Adipocyte (in vitro differentiated cells): ENCODE measurements at regions not wholly inside any gene's neighbourhood (a gene's known extent, or its start where the extent isn't known, plus 50 kb on each side); places are given as distances from the start of the nearest gene placed in this dataset.

Source experiments
- DNase-seq: peaks from one replicate; pipeline ENCODE4 v3.0.0-alpha.2; 2015; ENCODE audit warnings: low read depth
- H3K27me3 ChIP-seq: replicated peaks from 2 replicates; pipeline ENCODE4 v1.7.0; 2013; ENCODE audit warnings: mild to moderate bottlenecking, low read length, moderate library complexity; ENCODE audit not compliant: control insufficient read depth, insufficient read depth
- H3K36me3 ChIP-seq: 2 replicates; pipeline ENCODE4 v1.7.0; 2013; ENCODE audit warnings: low read length, mild to moderate bottlenecking, moderate library complexity; ENCODE audit not compliant: control insufficient read depth, insufficient read depth, severe bottlenecking
- H3K4me1 ChIP-seq: 2 replicates; pipeline ENCODE4 v1.7.0; 2013; ENCODE audit warnings: mild to moderate bottlenecking, low read length, moderate library complexity; ENCODE audit not compliant: control insufficient read depth, insufficient read depth
- H3K4me3 ChIP-seq: 2 replicates; pipeline ENCODE4 v1.7.0; 2013; ENCODE audit warnings: mild to moderate bottlenecking, low read length, moderate library complexity
- H3K9ac ChIP-seq: 2 replicates; pipeline ENCODE4 v1.7.0; 2013; ENCODE audit warnings: mild to moderate bottlenecking, low read length, moderate library complexity
- H3K9me3 ChIP-seq: 2 replicates; pipeline ENCODE4 v1.7.0; 2013; ENCODE audit warnings: mild to moderate bottlenecking, low read length, moderate library complexity; ENCODE audit not compliant: control insufficient read depth

- Histone ChIP-seq H3K9ac (no peak overlapping the region), H3K4me3 (no peak overlapping the region), H3K9me3 (no peaks in the 10 kb centered on the region), H3K4me1 (no peaks in the 10 kb centered on the region), H3K36me3 (no peaks in the 10 kb centered on the region), H3K27me3 (no peaks in the 10 kb centered on the region)
- no peak for DNase-seq
Observed at GRCh38 chr13:89857502-89857901, 1490.0 kb upstream of the MIR17HG start.

DNA sequence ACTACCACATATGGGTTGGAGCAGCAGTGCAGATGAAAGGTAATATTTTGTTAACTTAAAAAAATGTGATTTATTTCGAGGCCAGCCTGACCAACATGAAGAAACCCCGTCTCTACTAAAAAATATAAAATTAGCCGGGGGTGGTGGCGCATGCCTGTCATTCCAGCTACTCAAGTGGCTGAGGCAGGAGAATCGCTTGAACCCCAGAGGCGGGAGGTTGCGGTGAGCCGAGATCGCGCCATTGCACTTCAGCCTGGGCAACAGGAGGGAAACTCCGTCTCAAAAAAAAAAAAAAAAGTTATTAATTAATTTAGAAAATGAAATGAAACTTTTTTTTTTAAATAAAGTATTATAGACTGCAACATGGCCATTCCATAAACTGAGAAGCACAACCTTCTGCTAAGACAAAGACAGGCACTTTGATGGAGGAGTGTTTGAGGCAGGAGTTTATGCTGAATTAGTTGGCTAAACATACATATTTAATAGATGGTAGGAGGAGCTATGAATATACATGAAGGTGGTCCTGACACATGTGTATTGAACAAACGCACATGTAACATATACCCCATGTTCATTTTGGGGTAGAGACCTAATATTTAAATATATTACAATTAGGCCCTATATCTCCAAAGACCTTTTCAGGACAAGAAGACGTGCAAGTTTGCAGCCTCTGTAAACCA, 1485.3 kb upstream of the MIR17HG start:
- DNase-seq: no peak
- Histone ChIP-seq H3K9ac (no peak overlapping the region), H3K9me3 (no peaks in the 10 kb centered on the region), H3K27me3 (no peaks in the 10 kb centered on the region), H3K4me1 (no peaks in the 10 kb centered on the region), H3K4me3 (no peak overlapping the region), H3K36me3 (no peaks in the 10 kb centered on the region)

DNA sequence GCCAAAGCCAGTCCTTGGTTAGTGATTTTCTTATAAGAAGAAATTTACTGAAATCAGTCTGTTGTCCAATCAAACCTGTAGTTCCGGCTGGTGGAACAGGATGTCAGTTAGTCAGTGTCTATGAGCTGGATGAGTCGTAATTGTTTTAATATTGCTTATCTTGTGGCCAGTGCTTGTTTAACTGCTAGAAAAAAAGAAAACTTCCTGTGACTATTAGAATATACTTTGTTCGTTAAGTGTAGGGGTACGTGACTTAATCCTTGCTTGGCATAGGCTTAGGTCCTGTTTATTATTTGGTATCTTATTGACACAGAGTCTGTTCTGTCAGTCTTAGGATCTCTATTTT, 1484.8 kb upstream of the MIR17HG start:
- Histone ChIP-seq H3K9me3 (no peaks in the 10 kb centered on the region), H3K27me3 (no peaks in the 10 kb centered on the region), H3K9ac (no peak overlapping the region), H3K4me1 (no peaks in the 10 kb centered on the region), H3K36me3 (no peaks in the 10 kb centered on the region), H3K4me3 (no peak overlapping the region)
- DNase-seq: no peak

DNA sequence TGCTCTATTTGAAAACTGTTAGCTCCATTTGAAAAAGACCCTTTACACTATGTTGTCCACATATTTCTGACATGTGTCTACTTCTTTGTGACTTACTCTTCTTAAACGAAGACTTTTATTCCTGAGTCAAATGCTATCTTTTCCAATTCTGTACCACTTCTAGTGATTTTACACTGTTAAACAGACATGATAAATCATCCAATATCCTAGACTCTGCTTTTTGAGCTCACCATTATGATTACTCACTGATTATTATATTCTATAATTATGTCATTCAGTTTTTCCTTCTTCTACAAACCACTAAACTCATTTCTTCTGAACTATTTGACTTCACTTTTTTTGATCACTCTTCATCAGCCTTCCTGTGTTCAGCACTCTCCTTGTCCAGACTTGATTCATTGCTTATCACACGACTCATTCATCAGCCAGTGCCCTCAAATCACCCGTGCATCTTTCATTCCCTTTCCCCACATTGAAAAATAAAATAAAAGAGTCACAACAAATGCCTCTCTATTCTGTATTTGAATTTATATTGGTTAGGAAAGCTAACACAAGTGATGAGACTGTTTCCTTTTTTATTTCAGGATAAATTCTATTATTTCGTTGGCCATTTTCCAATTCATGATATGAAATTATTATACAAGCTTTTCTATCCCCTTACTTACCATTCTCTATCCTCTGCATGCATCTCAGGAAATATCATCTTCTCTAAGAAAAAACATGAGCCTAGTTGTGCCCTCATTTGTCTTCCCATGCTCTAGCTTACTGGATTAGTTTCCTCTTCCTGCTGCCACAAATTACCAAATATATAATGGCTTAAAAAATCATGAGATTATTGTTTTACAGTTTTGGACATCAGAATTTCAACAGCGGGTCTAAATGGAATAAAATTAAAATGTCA, 1482.1 kb upstream of the MIR17HG start:
- Histone ChIP-seq H3K36me3 (no peaks in the 10 kb centered on the region), H3K9me3 (no peaks in the 10 kb centered on the region), H3K4me1 (no peaks in the 10 kb centered on the region), H3K9ac (no peak overlapping the region), H3K27me3 (no peaks in the 10 kb centered on the region), H3K4me3 (no peak overlapping the region)
- DNase-seq: no peak

- Histone ChIP-seq H3K4me3 (no peak overlapping the region), H3K9ac (no peak overlapping the region), H3K27me3 (no peaks in the 10 kb centered on the region), H3K4me1 (no peaks in the 10 kb centered on the region), H3K36me3 (no peaks in the 10 kb centered on the region), H3K9me3 (no peaks in the 10 kb centered on the region)
- DNase-seq: no peak
Observed at GRCh38 chr13:89869312-89869711, 1478.2 kb upstream of the MIR17HG start.

GRCh38 chr13:89878904-89879303, 1468.6 kb upstream of the MIR17HG start:
- Histone ChIP-seq H3K4me1 (no peaks in the 10 kb centered on the region), H3K4me3 (no peak overlapping the region), H3K27me3 (no peaks in the 10 kb centered on the region), H3K9ac (no peak overlapping the region), H3K36me3 (no peaks in the 10 kb centered on the region), H3K9me3 (no peaks in the 10 kb centered on the region)
- no peak for DNase-seq

- Histone ChIP-seq H3K27me3 (no peaks in the 10 kb centered on the region), H3K4me3 (no peak overlapping the region), H3K36me3 (no peaks in the 10 kb centered on the region), H3K9ac (no peak overlapping the region), H3K9me3 (no peaks in the 10 kb centered on the region), H3K4me1 (no peaks in the 10 kb centered on the region)
- DNase-seq: no peak
Observed at GRCh38 chr13:89880201-89880600, 1467.3 kb upstream of the MIR17HG start.

DNA sequence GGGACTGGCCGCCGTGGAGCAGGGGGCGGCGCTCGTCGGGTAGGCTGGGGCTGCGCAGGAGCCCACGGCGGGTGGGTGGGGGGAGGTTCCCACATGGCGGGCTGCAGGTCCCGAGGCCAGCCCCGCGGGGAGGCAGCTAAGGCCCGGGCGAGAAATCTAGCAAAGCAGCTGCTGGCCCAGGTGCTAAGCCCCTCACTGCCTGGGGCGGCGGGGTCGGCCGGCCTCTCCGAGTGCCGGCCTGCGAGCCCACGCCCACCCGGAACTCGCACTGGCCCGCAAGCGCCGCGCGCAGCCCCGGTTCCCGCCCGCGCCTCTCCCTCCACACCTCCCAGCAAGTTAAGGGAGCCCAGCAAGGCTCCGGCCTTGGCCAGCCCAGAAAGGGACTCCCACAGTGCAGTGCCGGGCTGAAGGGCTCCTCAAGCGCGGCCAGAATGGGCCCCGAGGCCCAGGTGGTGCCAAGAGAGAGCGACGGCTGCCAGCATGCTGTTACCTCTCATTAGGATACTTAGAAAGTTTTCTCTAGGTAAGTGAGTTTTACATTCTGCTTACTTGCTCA, 1463.5 kb upstream of the MIR17HG start:
- Histone ChIP-seq H3K36me3 (no peaks in the 10 kb centered on the region), H3K9me3 (no peaks in the 10 kb centered on the region), H3K4me1 (no peaks in the 10 kb centered on the region), H3K27me3 (no peaks in the 10 kb centered on the region), H3K9ac (no peak overlapping the region), H3K4me3 (no peak overlapping the region)
- no peak for DNase-seq

- Histone ChIP-seq H3K4me1 (no peaks in the 10 kb centered on the region), H3K9me3 (no peaks in the 10 kb centered on the region), H3K27me3 (no peaks in the 10 kb centered on the region), H3K9ac (no peak overlapping the region), H3K36me3 (no peaks in the 10 kb centered on the region), H3K4me3 (no peak overlapping the region)
- no peak for DNase-seq
Observed at GRCh38 chr13:89890806-89891205, 1456.7 kb upstream of the MIR17HG start.

- no peaks in the 10 kb centered on the region for H3K27me3 ChIP-seq
- DNase-seq: no peak
- H3K4me3 ChIP-seq: no peak overlapping the region
- no peak overlapping the region for H3K9ac ChIP-seq
- no peaks in the 10 kb centered on the region for H3K36me3 ChIP-seq
- H3K9me3 ChIP-seq: no peaks in the 10 kb centered on the region
- no peaks in the 10 kb centered on the region for H3K4me1 ChIP-seq
Observed at GRCh38 chr13:89891416-89891815, 1456.1 kb upstream of the MIR17HG start.

GRCh38 chr13:89897681-89898080, 1449.8 kb upstream of the MIR17HG start:
- H3K4me1 ChIP-seq: peaks cover 6% of the 10 kb centered on the region
- no peak overlapping the region for H3K4me3 ChIP-seq
- no peaks in the 10 kb centered on the region for H3K9me3 ChIP-seq
- no peaks in the 10 kb centered on the region for H3K27me3 ChIP-seq
- H3K36me3 ChIP-seq: no peaks in the 10 kb centered on the region
- no peak overlapping the region for H3K9ac ChIP-seq
- no peak for DNase-seq
